H1 (cell line): ENCODE measurements at regions not wholly inside any gene's neighbourhood (a gene's known extent, or its start where the extent isn't known, plus 50 kb on each side); places are given as distances from the start of the nearest gene placed in this dataset.

Experiments used
- CTCF ChIA-PET: fragments of 300-600 bp; sonication (Branson Sonifier 250); formaldehyde crosslinking; loops from one replicate; lab custom pipeline; 2021; ENCODE audit not compliant: partially characterized antibody; lab: Charles Lee
- POLR2A ChIA-PET: fragments of 300-600 bp; sonication (Branson Sonifier 250); formaldehyde crosslinking; loops from one replicate; lab custom pipeline; 2021; ENCODE audit warnings: inconsistent platforms; ENCODE audit not compliant: partially characterized antibody; lab: Charles Lee
- DNase-seq, 2 experiments: peaks; one replicate each; pipeline versions ENCODE4 v3.0.0 to v3.0.0-alpha.2; 2010 to 2022; ENCODE audit warnings: low spot score in 2 of 2, low read depth in 1 of 2, mixed read lengths in 1 of 2
- FAIRE-seq: peaks from 2 replicates; lab custom pipeline; 2011; peaks lifted over from hg19 to GRCh38; lab: Jason Lieb, UNC
- H2AFZ ChIP-seq: 2 replicates; pipeline ENCODE4 v1.8.1; 2012; ENCODE audit warnings: low read length, inconsistent platforms
- H2AK5ac ChIP-seq: 2 replicates; pipeline ENCODE4 v1.6.1; 2013; ENCODE audit warnings: low read depth, low read length
- H2BK120ac ChIP-seq: replicated peaks from 2 replicates; pipeline ENCODE3; 2013; ENCODE audit warnings: low read depth, low read length, inconsistent platforms
- H2BK12ac ChIP-seq: 2 replicates; pipeline ENCODE4 v1.6.1; 2013; ENCODE audit warnings: low read depth, low read length
- H2BK15ac ChIP-seq: 2 replicates; pipeline ENCODE4 v1.6.1; 2013; ENCODE audit warnings: low read length
- H2BK20ac ChIP-seq: 2 replicates; pipeline ENCODE4 v1.6.1; 2013; ENCODE audit warnings: low read length
- H2BK5ac ChIP-seq: 2 replicates; pipeline ENCODE4 v1.6.1; 2013; ENCODE audit warnings: low read depth, low read length
- H3K14ac ChIP-seq: 2 replicates; pipeline ENCODE4 v1.6.1; 2013; ENCODE audit warnings: inconsistent platforms; ENCODE audit not compliant: insufficient read length
- H3K18ac ChIP-seq: 2 replicates; pipeline ENCODE4 v1.6.1; 2013; ENCODE audit warnings: low read length; ENCODE audit errors: extremely low read depth
- H3K23ac ChIP-seq: 2 replicates; pipeline ENCODE4 v1.6.1; 2013; ENCODE audit warnings: inconsistent platforms; ENCODE audit not compliant: insufficient read length
- H3K23me2 ChIP-seq: 2 replicates; pipeline ENCODE4 v1.6.1; 2013; ENCODE audit warnings: low read depth, low read length
- H3K27ac ChIP-seq: 2 replicates; pipeline ENCODE4 v1.6.1; 2011; ENCODE audit warnings: low read depth, low read length, inconsistent platforms
- H3K27me3 ChIP-seq, 4 experiments: replicated peaks in 1 of 4; 1 replicate in 1 of 4; 2 replicates in 3 of 4; pipeline versions ENCODE4 v1.6.1 to v1.8.1; 2011 to 2013; ENCODE audit warnings: low read length in 3 of 4, mild to moderate bottlenecking in 3 of 4, inconsistent platforms in 2 of 4, mixed read lengths in 2 of 4, moderate library complexity in 1 of 4; ENCODE audit not compliant: control insufficient read depth in 3 of 4, insufficient read depth in 3 of 4; ENCODE audit errors: extremely low read depth in 1 of 4
- H3K36me3 ChIP-seq, 4 experiments: 2 replicates each; pipeline versions ENCODE4 v1.6.1 to v1.8.1; 2011 to 2013; ENCODE audit warnings: mild to moderate bottlenecking in 4 of 4, low read length in 3 of 4, moderate library complexity in 2 of 4, control low read depth in 1 of 4, inconsistent platforms in 1 of 4; ENCODE audit not compliant: insufficient read depth in 4 of 4, control insufficient read depth in 2 of 4
- H3K4ac ChIP-seq: replicated peaks from 2 replicates; pipeline ENCODE3; 2013; ENCODE audit warnings: low read length, low read depth, mixed read lengths, inconsistent platforms; ENCODE audit not compliant: insufficient read length
- H3K4me1 ChIP-seq, 4 experiments: replicated peaks in 1 of 4; 1 replicate in 1 of 4; 2 replicates in 3 of 4; pipeline versions ENCODE4 v1.6.1 to v1.8.1; 2011 to 2013; ENCODE audit warnings: low read length in 3 of 4, inconsistent platforms in 2 of 4, mixed read lengths in 1 of 4; ENCODE audit not compliant: insufficient read depth in 4 of 4, control insufficient read depth in 3 of 4
- H3K4me2 ChIP-seq, 2 experiments: 2 replicates each; pipeline versions ENCODE4 v1.6.1 to v1.8.1; 2011 to 2013; ENCODE audit warnings: low read depth in 2 of 2, low read length in 2 of 2, control low read depth in 1 of 2, inconsistent platforms in 1 of 2, mild to moderate bottlenecking in 1 of 2; ENCODE audit not compliant: insufficient read depth in 1 of 2
- H3K4me3 ChIP-seq, 4 experiments: fragments of 200-600, 300-600 bp in 1 of 4; sonication (generic), shearing (Covaris generic), sonication (Bioruptor Twin) in 1 of 4; 2 replicates each; pipeline versions ENCODE4 v1.5.1 to v1.8.1; 2011 to 2016; ENCODE audit warnings: low read length in 4 of 4, low read depth in 3 of 4, control low read depth in 2 of 4, inconsistent platforms in 2 of 4, mild to moderate bottlenecking in 2 of 4, mixed read lengths in 1 of 4, moderate library complexity in 1 of 4; ENCODE audit not compliant: insufficient read depth in 2 of 4; ENCODE audit errors: extremely low read depth in 1 of 4
- H3K56ac ChIP-seq: replicated peaks from 2 replicates; pipeline ENCODE3; 2013; ENCODE audit warnings: low read depth, mild to moderate bottlenecking, mixed read lengths, low read length, inconsistent platforms; ENCODE audit not compliant: insufficient read length
- H3K79me1 ChIP-seq: 2 replicates; pipeline ENCODE4 v1.6.1; 2013; ENCODE audit warnings: low read depth, low read length, control low read depth
- H3K79me2 ChIP-seq, 2 experiments: 2 replicates each; pipeline versions ENCODE4 v1.6.1 to v1.8.1; 2012 to 2013; ENCODE audit warnings: low read length in 2 of 2, mild to moderate bottlenecking in 2 of 2, inconsistent platforms in 1 of 2; ENCODE audit not compliant: insufficient read depth in 2 of 2, control insufficient read depth in 1 of 2
- H3K9ac ChIP-seq, 4 experiments: replicated peaks in 1 of 4; 1 replicate in 1 of 4; 2 replicates in 3 of 4; pipeline versions ENCODE4 v1.6.1 to v1.8.1; 2011 to 2013; ENCODE audit warnings: low read depth in 3 of 4, low read length in 3 of 4, control low read depth in 2 of 4, mild to moderate bottlenecking in 2 of 4, moderate library complexity in 2 of 4, inconsistent platforms in 1 of 4; ENCODE audit errors: extremely low read depth in 1 of 4
- H3K9me3 ChIP-seq, 2 experiments: 2 replicates each; pipeline versions ENCODE4 v1.6.1 to v1.8.1; 2012 to 2013; ENCODE audit warnings: mild to moderate bottlenecking in 2 of 2, moderate library complexity in 2 of 2, control low read depth in 1 of 2, inconsistent platforms in 1 of 2, low read depth in 1 of 2, low read length in 1 of 2, mixed read lengths in 1 of 2; ENCODE audit not compliant: insufficient read depth in 2 of 2
- H4K20me1 ChIP-seq, 2 experiments: replicated peaks in 1 of 2; 2 replicates each; pipeline versions ENCODE3 to v1.8.1; 2011 to 2013; ENCODE audit warnings: inconsistent platforms in 2 of 2, low read length in 2 of 2, mild to moderate bottlenecking in 1 of 2; ENCODE audit not compliant: insufficient read depth in 2 of 2, control insufficient read depth in 1 of 2
- H4K5ac ChIP-seq: 2 replicates; pipeline ENCODE4 v1.6.1; 2013; ENCODE audit warnings: low read length, low read depth, mixed read lengths, inconsistent platforms; ENCODE audit not compliant: insufficient read length
- H4K8ac ChIP-seq: 2 replicates; pipeline ENCODE4 v1.8.0; 2013; ENCODE audit warnings: mild to moderate bottlenecking, moderate library complexity, low read length, inconsistent platforms; ENCODE audit not compliant: insufficient read depth; ENCODE audit errors: extremely low read depth
- H4K91ac ChIP-seq: replicated peaks from 2 replicates; pipeline ENCODE3; 2013; ENCODE audit warnings: low read length, mixed read lengths, inconsistent platforms; ENCODE audit not compliant: insufficient read length
- CHD2 ChIP-seq: IDR thresholded peaks from 2 replicates; pipeline ENCODE4 v1.6.1; 2012; ENCODE audit warnings: low read length, improper control_type of control experiment
- HDAC2 ChIP-seq, 2 experiments: fragments of 300-600 bp in 1 of 2; sonication (generic) in 1 of 2; IDR thresholded peaks; 2 replicates each; pipeline ENCODE4 v1.6.1; 2011 to 2012; ENCODE audit warnings: low read depth in 2 of 2, low read length in 2 of 2, mild to moderate bottlenecking in 2 of 2, moderate library complexity in 2 of 2, borderline replicate concordance in 1 of 2, inconsistent platforms in 1 of 2
- WGBS, 2 experiments: shearing (Covaris generic) in 1 of 2; methylation state at CpG; one replicate each; pipeline versions ENCODE4 v1.1.6 to v1.1.7; 2013 to 2015; ENCODE audit warnings: low lambda C conversion rate in 2 of 2, mixed read lengths in 2 of 2, inconsistent platforms in 1 of 2, low coverage in 1 of 2, missing lambda C conversion rate in 1 of 2; ENCODE audit not compliant: insufficient replicate concordance in 2 of 2, insufficient coverage in 1 of 2, insufficient read length in 1 of 2; ENCODE audit errors: extremely low coverage in 1 of 2, missing lambda C conversion rate in 1 of 2; 5-methylcytosine and 5-hydroxymethylcytosine counted together

GRCh38 chr5:56565283-56565615, 250.1 kb upstream of the MAP3K1 start:
- Histone ChIP-seq H4K5ac (no peak overlapping the region), H2AK5ac (no peak overlapping the region), H3K9me3 (no peaks in the 10 kb centered on the region), H3K23me2 (no peaks in the 10 kb centered on the region), H3K14ac (no peak overlapping the region), H2BK5ac (no peak overlapping the region), H3K79me1 (no peaks in the 10 kb centered on the region), H4K91ac (no peak overlapping the region), H2BK120ac (no peak overlapping the region), H3K56ac (no peak overlapping the region), H3K36me3 (no peaks in the 10 kb centered on the region), H3K4me3 (no peak overlapping the region), H2BK12ac (no peak overlapping the region), H3K9ac (no peak overlapping the region; a peak in 1 of 7 replicates), H3K27me3 (no peaks in the 10 kb centered on the region), H2BK15ac (no peak overlapping the region), H3K27ac (no peak overlapping the region), H3K18ac (no peak overlapping the region), H2BK20ac (no peak overlapping the region), H3K4me1 (peaks cover 0 to 4% (median 0%) of the 10 kb centered on the region in 4 experiments; a peak in 1 of 7 replicates), H4K20me1 (no peaks in the 10 kb centered on the region), H3K4ac (no peak overlapping the region), H4K8ac (no peak overlapping the region), H3K4me2 (no peak overlapping the region), H3K79me2 (no peaks in the 10 kb centered on the region), H3K23ac (no peak overlapping the region), H2AFZ (no peak overlapping the region)
- no peak for FAIRE-seq
- CTCF ChIA-PET: interaction anchor here (1.0 kb wide), 1 partner anchor 294 kb away, joined by 3 read pairs; no protein-coding TSS in a partner anchor
- TF ChIP-seq HDAC2 (IDR thresholded peaks at IDR 0.05; ENCODE audit: borderline replicate concordance in 1 of 2, low read depth in 2 of 2, low read length in 2 of 2) (no peak), CHD2 (no peak)
- POLR2A ChIA-PET: no interaction called here
- WGBS, 2 experiments: 93% methylated on average over 3 of the region's 3 CpGs; no CpG with 5 or more reads in 1 of the 2 experiments
- no peak for DNase-seq
